ENCODE measurements at regions not wholly inside any gene's neighbourhood (a gene's known extent, or its start where the extent isn't known, plus 50 kb on each side); places are given as distances from the start of the nearest gene placed in this dataset.

GRCh38 chr11:70815485-70815832, 417.1 kb downstream of the CTTN start:
- Histone ChIP-seq H3K9ac (ENCODE audit: low read depth in 1 of 2, low read length in 2 of 2) (no peak overlapping the region), H3K27me3 (ENCODE audit: control insufficient read depth in 2 of 2, insufficient read depth in 2 of 2, low read length in 2 of 2) (no peaks in the 10 kb centered on the region), H3K4me1 (ENCODE audit: control insufficient read depth in 2 of 2, insufficient read depth in 2 of 2, low read length in 2 of 2) (no peaks in the 10 kb centered on the region), H3K27ac (ENCODE audit: low read depth in 2 of 2, low read length in 2 of 2) (no peak overlapping the region), H3K36me3 (ENCODE audit: control insufficient read depth in 2 of 2, insufficient read depth in 2 of 2, low read length in 2 of 2) (no peaks in the 10 kb centered on the region), H3K4me3 (ENCODE audit: low read length in 2 of 2) (no peak overlapping the region), H3K9me3 (ENCODE audit: control insufficient read depth in 2 of 2, low read length in 2 of 2) (no peaks in the 10 kb centered on the region)

- Histone ChIP-seq H3K27me3 (ENCODE audit: control insufficient read depth in 2 of 2, insufficient read depth in 2 of 2, low read length in 2 of 2) (no peaks in the 10 kb centered on the region), H3K4me1 (ENCODE audit: control insufficient read depth in 2 of 2, insufficient read depth in 2 of 2, low read length in 2 of 2) (no peaks in the 10 kb centered on the region), H3K4me3 (ENCODE audit: low read length in 2 of 2) (no peak overlapping the region), H3K9ac (ENCODE audit: low read depth in 1 of 2, low read length in 2 of 2) (no peak overlapping the region), H3K36me3 (ENCODE audit: control insufficient read depth in 2 of 2, insufficient read depth in 2 of 2, low read length in 2 of 2) (no peaks in the 10 kb centered on the region), H3K9me3 (ENCODE audit: control insufficient read depth in 2 of 2, low read length in 2 of 2) (no peaks in the 10 kb centered on the region), H3K27ac (ENCODE audit: low read depth in 2 of 2, low read length in 2 of 2) (no peak overlapping the region)
Measured at GRCh38 chr11:70816156-70816678, 417.9 kb downstream of the CTTN start.

GRCh38 chr11:70818351-70818750, 420.0 kb downstream of the CTTN start:
- Histone ChIP-seq H3K27ac (ENCODE audit: low read depth in 2 of 2, low read length in 2 of 2) (no peak overlapping the region), H3K4me3 (ENCODE audit: low read length in 2 of 2) (no peak overlapping the region), H3K27me3 (ENCODE audit: control insufficient read depth in 2 of 2, insufficient read depth in 2 of 2, low read length in 2 of 2) (no peaks in the 10 kb centered on the region), H3K36me3 (ENCODE audit: control insufficient read depth in 2 of 2, insufficient read depth in 2 of 2, low read length in 2 of 2) (no peaks in the 10 kb centered on the region), H3K9ac (ENCODE audit: low read depth in 1 of 2, low read length in 2 of 2) (no peak overlapping the region), H3K9me3 (ENCODE audit: control insufficient read depth in 2 of 2, low read length in 2 of 2) (no peaks in the 10 kb centered on the region), H3K4me1 (ENCODE audit: control insufficient read depth in 2 of 2, insufficient read depth in 2 of 2, low read length in 2 of 2) (no peaks in the 10 kb centered on the region)

- Histone ChIP-seq H3K27me3 (ENCODE audit: control insufficient read depth in 2 of 2, insufficient read depth in 2 of 2, low read length in 2 of 2) (no peaks in the 10 kb centered on the region), H3K36me3 (ENCODE audit: control insufficient read depth in 2 of 2, insufficient read depth in 2 of 2, low read length in 2 of 2) (no peaks in the 10 kb centered on the region), H3K9me3 (ENCODE audit: control insufficient read depth in 2 of 2, low read length in 2 of 2) (no peaks in the 10 kb centered on the region), H3K27ac (ENCODE audit: low read depth in 2 of 2, low read length in 2 of 2) (no peak overlapping the region), H3K4me3 (ENCODE audit: low read length in 2 of 2) (no peak overlapping the region), H3K9ac (ENCODE audit: low read depth in 1 of 2, low read length in 2 of 2) (no peak overlapping the region), H3K4me1 (ENCODE audit: control insufficient read depth in 2 of 2, insufficient read depth in 2 of 2, low read length in 2 of 2) (no peaks in the 10 kb centered on the region)
Measured at GRCh38 chr11:70819022-70819421, 420.7 kb downstream of the CTTN start.

- Histone ChIP-seq H3K27ac (ENCODE audit: low read depth in 2 of 2, low read length in 2 of 2) (no peak overlapping the region), H3K27me3 (ENCODE audit: control insufficient read depth in 2 of 2, insufficient read depth in 2 of 2, low read length in 2 of 2) (no peaks in the 10 kb centered on the region), H3K36me3 (ENCODE audit: control insufficient read depth in 2 of 2, insufficient read depth in 2 of 2, low read length in 2 of 2) (no peaks in the 10 kb centered on the region), H3K4me3 (ENCODE audit: low read length in 2 of 2) (no peak overlapping the region), H3K9me3 (ENCODE audit: control insufficient read depth in 2 of 2, low read length in 2 of 2) (no peaks in the 10 kb centered on the region), H3K9ac (ENCODE audit: low read depth in 1 of 2, low read length in 2 of 2) (no peak overlapping the region), H3K4me1 (ENCODE audit: control insufficient read depth in 2 of 2, insufficient read depth in 2 of 2, low read length in 2 of 2) (no peaks in the 10 kb centered on the region)
Measured at GRCh38 chr11:70820311-70820710, 422.0 kb downstream of the CTTN start.

GRCh38 chr11:70820712-70821111, 422.4 kb downstream of the CTTN start:
- no peaks in the 10 kb centered on the region for H3K36me3 ChIP-seq (ENCODE audit: control insufficient read depth in 2 of 2, insufficient read depth in 2 of 2, low read length in 2 of 2)
- H3K4me1 ChIP-seq (ENCODE audit: control insufficient read depth in 2 of 2, insufficient read depth in 2 of 2, low read length in 2 of 2) = no peaks in the 10 kb centered on the region
- no peak overlapping the region for H3K9ac ChIP-seq (ENCODE audit: low read depth in 1 of 2, low read length in 2 of 2)
- no peak overlapping the region for H3K27ac ChIP-seq (ENCODE audit: low read depth in 2 of 2, low read length in 2 of 2)
- no peaks in the 10 kb centered on the region for H3K27me3 ChIP-seq (ENCODE audit: control insufficient read depth in 2 of 2, insufficient read depth in 2 of 2, low read length in 2 of 2)
- H3K9me3 ChIP-seq (ENCODE audit: control insufficient read depth in 2 of 2, low read length in 2 of 2) = no peaks in the 10 kb centered on the region
- H3K4me3 ChIP-seq (ENCODE audit: low read length in 2 of 2) = no peak overlapping the region

GRCh38 chr11:70823771-70824170, 425.4 kb downstream of the CTTN start:
- no peaks in the 10 kb centered on the region for H3K27me3 ChIP-seq (ENCODE audit: control insufficient read depth in 2 of 2, insufficient read depth in 2 of 2, low read length in 2 of 2)
- H3K27ac ChIP-seq (ENCODE audit: low read depth in 2 of 2, low read length in 2 of 2) = no peak overlapping the region

GRCh38 chr11:70824605-70825245, 426.4 kb downstream of the CTTN start:
- Histone ChIP-seq H3K9me3 (ENCODE audit: control insufficient read depth in 2 of 2, low read length in 2 of 2) (no peaks in the 10 kb centered on the region), H3K27ac (ENCODE audit: low read depth in 2 of 2, low read length in 2 of 2) (no peak overlapping the region), H3K36me3 (ENCODE audit: control insufficient read depth in 2 of 2, insufficient read depth in 2 of 2, low read length in 2 of 2) (no peaks in the 10 kb centered on the region), H3K9ac (ENCODE audit: low read depth in 1 of 2, low read length in 2 of 2) (no peak overlapping the region), H3K4me1 (ENCODE audit: control insufficient read depth in 2 of 2, insufficient read depth in 2 of 2, low read length in 2 of 2) (no peaks in the 10 kb centered on the region), H3K4me3 (ENCODE audit: low read length in 2 of 2) (no peak overlapping the region), H3K27me3 (ENCODE audit: control insufficient read depth in 2 of 2, insufficient read depth in 2 of 2, low read length in 2 of 2) (no peaks in the 10 kb centered on the region)

More at GRCh38 chr11:70823771-70824170, 425.4 kb downstream of the CTTN start:
- no peak overlapping the region for H3K4me3 ChIP-seq (ENCODE audit: low read length in 2 of 2)
- H3K4me1 ChIP-seq (ENCODE audit: control insufficient read depth in 2 of 2, insufficient read depth in 2 of 2, low read length in 2 of 2) = no peaks in the 10 kb centered on the region
- no peak overlapping the region for H3K9ac ChIP-seq (ENCODE audit: low read depth in 1 of 2, low read length in 2 of 2)
- no peaks in the 10 kb centered on the region for H3K36me3 ChIP-seq (ENCODE audit: control insufficient read depth in 2 of 2, insufficient read depth in 2 of 2, low read length in 2 of 2)
- no peaks in the 10 kb centered on the region for H3K9me3 ChIP-seq (ENCODE audit: control insufficient read depth in 2 of 2, low read length in 2 of 2)

GRCh38 chr11:70825893-70826540, 426.4 kb downstream of the SHANK2 start:
- H3K9me3 ChIP-seq (ENCODE audit: control insufficient read depth in 2 of 2, low read length in 2 of 2) = no peaks in the 10 kb centered on the region
- peak overlapping the region in 1 of 2 donors; percentile 26 for H3K4me3 ChIP-seq (ENCODE audit: low read length in 2 of 2)
- H3K36me3 ChIP-seq (ENCODE audit: control insufficient read depth in 2 of 2, insufficient read depth in 2 of 2, low read length in 2 of 2) = no peaks in the 10 kb centered on the region
- H3K27me3 ChIP-seq (ENCODE audit: control insufficient read depth in 2 of 2, insufficient read depth in 2 of 2, low read length in 2 of 2) = no peaks in the 10 kb centered on the region
- H3K27ac ChIP-seq (ENCODE audit: low read depth in 2 of 2, low read length in 2 of 2) = peak overlapping the region in 1 of 2 donors; percentile 23
- H3K4me1 ChIP-seq (ENCODE audit: control insufficient read depth in 2 of 2, insufficient read depth in 2 of 2, low read length in 2 of 2) = no peaks in the 10 kb centered on the region
- no peak overlapping the region for H3K9ac ChIP-seq (ENCODE audit: low read depth in 1 of 2, low read length in 2 of 2)

- Histone ChIP-seq H3K4me1 (ENCODE audit: control insufficient read depth in 2 of 2, insufficient read depth in 2 of 2, low read length in 2 of 2) (no peaks in the 10 kb centered on the region), H3K27me3 (ENCODE audit: control insufficient read depth in 2 of 2, insufficient read depth in 2 of 2, low read length in 2 of 2) (no peaks in the 10 kb centered on the region), H3K9me3 (ENCODE audit: control insufficient read depth in 2 of 2, low read length in 2 of 2) (no peaks in the 10 kb centered on the region), H3K9ac (ENCODE audit: low read depth in 1 of 2, low read length in 2 of 2) (no peak overlapping the region), H3K36me3 (ENCODE audit: control insufficient read depth in 2 of 2, insufficient read depth in 2 of 2, low read length in 2 of 2) (no peaks in the 10 kb centered on the region), H3K27ac (ENCODE audit: low read depth in 2 of 2, low read length in 2 of 2) (no peak overlapping the region), H3K4me3 (ENCODE audit: low read length in 2 of 2) (peak overlapping the region in 1 of 2 donors; percentile 48)
Measured at GRCh38 chr11:70826541-70827335, 425.6 kb downstream of the SHANK2 start.
